Neural crest cell (in vitro differentiated cells): ENCODE measurements at regions not wholly inside any gene's neighbourhood (a gene's known extent, or its start where the extent isn't known, plus 50 kb on each side); places are given as distances from the start of the nearest gene placed in this dataset.

Experiments
- DNase-seq: peaks from one replicate; pipeline ENCODE4 v3.0.0; 2021; ENCODE audit warnings: low read depth, mixed read lengths, low spot score
- H3K27ac Mint-ChIP-seq: one replicate; pipeline ENCODE4 v1.8.0; 2021; ENCODE audit warnings: mild to moderate bottlenecking, mixed read lengths; ENCODE audit not compliant: unreplicated experiment
- H3K27me3 Mint-ChIP-seq: 2 replicates; pipeline ENCODE4 v1.8.0; 2021; ENCODE audit warnings: low read depth, mild to moderate bottlenecking, mixed read lengths
- H3K36me3 Mint-ChIP-seq: 2 replicates; pipeline ENCODE4 v1.8.0; 2021; ENCODE audit warnings: low read depth, mild to moderate bottlenecking, mixed read lengths
- H3K4me1 Mint-ChIP-seq: 2 replicates; pipeline ENCODE4 v1.8.0; 2021; ENCODE audit warnings: mixed read lengths
- H3K4me3 Mint-ChIP-seq: one replicate; pipeline ENCODE4 v1.8.0; 2021; ENCODE audit warnings: mild to moderate bottlenecking, mixed read lengths
- H3K9me3 Mint-ChIP-seq: 2 replicates; pipeline ENCODE4 v1.8.0; 2021; ENCODE audit warnings: mixed read lengths
- TF ChIP-seq, protein P1 (sequence below): fragments of 200-600 bp; sonication (generic); conservative IDR thresholded peaks from 2 replicates; pipeline ENCODE4 v1.5.0; 2021; ENCODE audit warnings: antibody characterized with exemption, mild to moderate bottlenecking

DNA sequence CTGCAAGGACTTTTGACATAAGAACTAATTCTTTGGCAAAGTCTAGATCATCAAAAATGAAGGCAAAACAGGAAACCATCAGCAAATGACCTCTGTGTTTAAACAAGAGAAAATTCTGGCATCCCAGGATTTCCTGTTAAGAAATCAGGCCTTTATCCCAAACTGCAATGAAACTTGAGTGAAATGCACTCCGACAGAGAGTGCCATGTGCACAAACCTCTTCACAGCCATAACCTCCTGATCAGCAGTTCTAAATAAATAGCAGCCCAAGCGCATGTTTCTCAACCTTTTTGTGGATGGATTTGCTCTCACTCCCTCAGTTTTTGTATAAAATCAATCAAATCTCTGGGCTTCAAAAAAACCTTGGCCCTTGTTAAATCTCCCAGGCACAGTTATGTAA is 107.7 kb upstream of the EEPD1 start:
- H3K27ac Mint-ChIP-seq: no peak overlapping the region
- H3K4me3 Mint-ChIP-seq: no peak overlapping the region
- no peak for DNase-seq
- H3K27me3 Mint-ChIP-seq: no peaks in the 10 kb centered on the region
- TF ChIP-seq, protein P1, sequence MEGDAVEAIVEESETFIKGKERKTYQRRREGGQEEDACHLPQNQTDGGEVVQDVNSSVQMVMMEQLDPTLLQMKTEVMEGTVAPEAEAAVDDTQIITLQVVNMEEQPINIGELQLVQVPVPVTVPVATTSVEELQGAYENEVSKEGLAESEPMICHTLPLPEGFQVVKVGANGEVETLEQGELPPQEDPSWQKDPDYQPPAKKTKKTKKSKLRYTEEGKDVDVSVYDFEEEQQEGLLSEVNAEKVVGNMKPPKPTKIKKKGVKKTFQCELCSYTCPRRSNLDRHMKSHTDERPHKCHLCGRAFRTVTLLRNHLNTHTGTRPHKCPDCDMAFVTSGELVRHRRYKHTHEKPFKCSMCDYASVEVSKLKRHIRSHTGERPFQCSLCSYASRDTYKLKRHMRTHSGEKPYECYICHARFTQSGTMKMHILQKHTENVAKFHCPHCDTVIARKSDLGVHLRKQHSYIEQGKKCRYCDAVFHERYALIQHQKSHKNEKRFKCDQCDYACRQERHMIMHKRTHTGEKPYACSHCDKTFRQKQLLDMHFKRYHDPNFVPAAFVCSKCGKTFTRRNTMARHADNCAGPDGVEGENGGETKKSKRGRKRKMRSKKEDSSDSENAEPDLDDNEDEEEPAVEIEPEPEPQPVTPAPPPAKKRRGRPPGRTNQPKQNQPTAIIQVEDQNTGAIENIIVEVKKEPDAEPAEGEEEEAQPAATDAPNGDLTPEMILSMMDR: no peak
- H3K4me1 Mint-ChIP-seq: peaks cover 4% of the 10 kb centered on the region
- H3K36me3 Mint-ChIP-seq: no peaks in the 10 kb centered on the region
- H3K9me3 Mint-ChIP-seq: no peaks in the 10 kb centered on the region

GRCh38 chr7:36045830-36046341 is 107.2 kb upstream of the EEPD1 start:
- no peaks in the 10 kb centered on the region for H3K36me3 Mint-ChIP-seq
- no peak for DNase-seq
- no peak overlapping the region for H3K4me3 Mint-ChIP-seq
- H3K27me3 Mint-ChIP-seq: no peaks in the 10 kb centered on the region
- H3K4me1 Mint-ChIP-seq: peaks cover 4% of the 10 kb centered on the region
- TF ChIP-seq, protein P1: no peak
- no peak overlapping the region for H3K27ac Mint-ChIP-seq
- no peaks in the 10 kb centered on the region for H3K9me3 Mint-ChIP-seq

- H3K27ac Mint-ChIP-seq: no peak overlapping the region
- H3K4me3 Mint-ChIP-seq: no peak overlapping the region
- H3K9me3 Mint-ChIP-seq: no peaks in the 10 kb centered on the region
- TF ChIP-seq, protein P1: peak; percentile 22
- no peaks in the 10 kb centered on the region for H3K27me3 Mint-ChIP-seq
- no peaks in the 10 kb centered on the region for H3K36me3 Mint-ChIP-seq
- no peak for DNase-seq
- peaks cover 4% of the 10 kb centered on the region for H3K4me1 Mint-ChIP-seq
Measured at GRCh38 chr7:36047091-36047658, 105.9 kb upstream of the EEPD1 start.

GRCh38 chr7:36048141-36048901 is 104.7 kb upstream of the EEPD1 start:
- H3K27ac Mint-ChIP-seq: no peak overlapping the region
- peaks cover 4% of the 10 kb centered on the region for H3K4me1 Mint-ChIP-seq
- DNase-seq: no peak

GRCh38 chr7:36048902-36049240 is 104.2 kb upstream of the EEPD1 start:
- Mint-ChIP-seq H3K27me3 (no peaks in the 10 kb centered on the region), H3K4me3 (no peak overlapping the region), H3K4me1 (peaks cover 4% of the 10 kb centered on the region), H3K36me3 (no peaks in the 10 kb centered on the region), H3K9me3 (no peaks in the 10 kb centered on the region), H3K27ac (no peak overlapping the region)
- TF ChIP-seq, protein P1: no peak
- DNase-seq: no peak

More at GRCh38 chr7:36048141-36048901, 104.7 kb upstream of the EEPD1 start:
- Mint-ChIP-seq H3K4me3 (no peak overlapping the region), H3K36me3 (no peaks in the 10 kb centered on the region), H3K9me3 (no peaks in the 10 kb centered on the region), H3K27me3 (no peaks in the 10 kb centered on the region)
- TF ChIP-seq, protein P1: no peak
